ENCODE measurements at regions not wholly inside any gene's neighbourhood (a gene's known extent, or its start where the extent isn't known, plus 50 kb on each side); places are given as distances from the start of the nearest gene placed in this dataset.

DNA sequence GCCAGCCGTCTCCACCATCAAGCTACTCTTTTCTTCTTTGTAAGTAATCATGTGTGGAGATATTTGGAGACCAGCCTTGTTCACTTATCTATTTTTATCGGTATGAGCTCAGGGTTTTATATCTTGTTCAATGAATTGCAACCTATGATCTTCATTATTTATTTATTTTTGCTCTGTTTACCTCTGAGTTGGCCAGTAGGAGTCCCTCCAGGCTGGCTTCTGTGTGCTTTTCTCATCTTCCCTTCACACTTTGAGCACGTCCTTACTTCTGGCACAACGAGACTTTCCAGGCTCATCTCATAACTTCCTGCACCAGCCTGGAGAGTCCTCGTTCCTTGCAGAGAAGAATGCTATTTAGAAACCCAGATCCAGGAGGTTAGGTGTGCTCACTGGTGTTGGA is 375.8 kb upstream of the PODXL start:
- Histone ChIP-seq H3K27ac (ENCODE audit: low read depth, low read length) (no peak overlapping the region), H3K4me3 (ENCODE audit: insufficient read depth, low read depth, low read length) (no peak overlapping the region), H3K9me3 (ENCODE audit: insufficient read depth, low read depth, low read length) (no peaks in the 10 kb centered on the region), H3K4me2 (ENCODE audit: low read length) (no peak overlapping the region), H3K9ac (ENCODE audit: low read length) (no peak overlapping the region), H3K36me3 (ENCODE audit: insufficient read depth, low read length) (no peaks in the 10 kb centered on the region), H4K20me1 (ENCODE audit: insufficient read depth, low read length) (no peaks in the 10 kb centered on the region), H3K4me1 (ENCODE audit: insufficient read depth, low read length) (no peaks in the 10 kb centered on the region), H3K79me2 (ENCODE audit: insufficient read depth, low read length) (no peaks in the 10 kb centered on the region), H2AFZ (ENCODE audit: low read depth, low read length) (no peak overlapping the region), H3K27me3 (ENCODE audit: insufficient read depth, low read length) (no peaks in the 10 kb centered on the region)
- FAIRE-seq (no peak), DNase-seq (ENCODE audit: low read depth) (no peak)
- no peak overlapping the region for H3K27ac Mint-ChIP-seq (ENCODE audit: unreplicated experiment)
- peaks cover 4% of the 10 kb centered on the region for H3K9me3 Mint-ChIP-seq (ENCODE audit: unreplicated experiment)
- no peaks in the 10 kb centered on the region for H3K4me1 Mint-ChIP-seq (ENCODE audit: low read depth, unreplicated experiment)
- H3K4me3 Mint-ChIP-seq (ENCODE audit: unreplicated experiment) = no peak overlapping the region
- TF ChIP-seq EZH2 (IDR thresholded peaks at IDR 0.05; ENCODE audit: insufficient read depth, low read length) = no peak
- no peak for TF ChIP-seq CTCF (IDR thresholded peaks at IDR 0.05; ENCODE audit: insufficient read depth, low read depth, low read length)
- no peaks in the 10 kb centered on the region for H3K36me3 Mint-ChIP-seq (ENCODE audit: low read depth, unreplicated experiment)
- peaks cover 52% of the 10 kb centered on the region for H3K27me3 Mint-ChIP-seq (ENCODE audit: low read depth, unreplicated experiment)

- Histone ChIP-seq H3K9ac (ENCODE audit: low read length) (no peak overlapping the region), H3K9me3 (ENCODE audit: insufficient read depth, low read depth, low read length) (no peaks in the 10 kb centered on the region), H3K27me3 (ENCODE audit: insufficient read depth, low read length) (no peaks in the 10 kb centered on the region), H3K4me1 (ENCODE audit: insufficient read depth, low read length) (no peaks in the 10 kb centered on the region), H4K20me1 (ENCODE audit: insufficient read depth, low read length) (no peaks in the 10 kb centered on the region), H3K36me3 (ENCODE audit: insufficient read depth, low read length) (no peaks in the 10 kb centered on the region), H3K79me2 (ENCODE audit: insufficient read depth, low read length) (no peaks in the 10 kb centered on the region), H3K27ac (ENCODE audit: low read depth, low read length) (no peak overlapping the region), H3K4me2 (ENCODE audit: low read length) (no peak overlapping the region), H3K4me3 (ENCODE audit: insufficient read depth, low read depth, low read length) (no peak overlapping the region), H2AFZ (ENCODE audit: low read depth, low read length) (no peak overlapping the region)
- FAIRE-seq = no peak
- no peaks in the 10 kb centered on the region for H3K4me1 Mint-ChIP-seq (ENCODE audit: low read depth, unreplicated experiment)
- H3K4me3 Mint-ChIP-seq (ENCODE audit: unreplicated experiment) = no peak overlapping the region
- H3K9me3 Mint-ChIP-seq (ENCODE audit: unreplicated experiment) = peaks cover 5% of the 10 kb centered on the region
- TF ChIP-seq EZH2 (IDR thresholded peaks at IDR 0.05; ENCODE audit: insufficient read depth, low read length) = no peak
- no peak for TF ChIP-seq CTCF (IDR thresholded peaks at IDR 0.05; ENCODE audit: insufficient read depth, low read depth, low read length)
- no peaks in the 10 kb centered on the region for H3K36me3 Mint-ChIP-seq (ENCODE audit: low read depth, unreplicated experiment)
- DNase-seq (ENCODE audit: low read depth) = peak; percentile 59
- H3K27me3 Mint-ChIP-seq (ENCODE audit: low read depth, unreplicated experiment) = peaks cover 52% of the 10 kb centered on the region
- H3K27ac Mint-ChIP-seq (ENCODE audit: unreplicated experiment) = no peak overlapping the region
Observed at GRCh38 chr7:131931370-131931769, 374.9 kb upstream of the PODXL start.

DNA sequence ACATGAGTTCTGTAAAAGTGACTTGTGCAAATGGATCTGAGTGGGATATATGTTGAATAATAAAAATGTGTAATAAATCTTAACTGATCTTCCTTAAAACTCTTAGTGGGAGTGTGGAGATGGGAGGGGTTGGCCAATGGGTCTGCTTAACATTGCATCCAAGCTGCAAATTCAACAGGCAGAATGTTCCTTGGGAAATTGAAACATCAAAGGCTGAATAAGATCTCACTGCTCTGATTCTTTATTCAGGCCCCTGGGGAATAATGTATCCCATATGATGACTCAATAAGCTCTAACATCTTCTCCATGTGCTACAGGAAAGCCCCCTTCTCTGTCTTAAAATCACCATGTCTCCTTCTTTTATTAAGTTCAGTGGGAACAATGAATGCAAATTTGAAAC is 373.2 kb upstream of the PODXL start:
- H3K9me3 Mint-ChIP-seq (ENCODE audit: unreplicated experiment) = peaks cover 5% of the 10 kb centered on the region
- no peak for FAIRE-seq

More for the DNA sequence above, 373.2 kb upstream of the PODXL start:
- H3K79me2 ChIP-seq (ENCODE audit: insufficient read depth, low read length) = no peaks in the 10 kb centered on the region
- no peak overlapping the region for H3K9ac ChIP-seq (ENCODE audit: low read length)
- H4K20me1 ChIP-seq (ENCODE audit: insufficient read depth, low read length) = no peaks in the 10 kb centered on the region
- Mint-ChIP-seq H3K27ac (ENCODE audit: unreplicated experiment) (no peak overlapping the region), H3K27me3 (ENCODE audit: low read depth, unreplicated experiment) (peaks cover 41% of the 10 kb centered on the region), H3K36me3 (ENCODE audit: low read depth, unreplicated experiment) (no peaks in the 10 kb centered on the region), H3K4me3 (ENCODE audit: unreplicated experiment) (no peak overlapping the region), H3K4me1 (ENCODE audit: low read depth, unreplicated experiment) (no peaks in the 10 kb centered on the region)
- TF ChIP-seq EZH2 (IDR thresholded peaks at IDR 0.05; ENCODE audit: insufficient read depth, low read length) = no peak
- no peak for TF ChIP-seq CTCF (IDR thresholded peaks at IDR 0.05; ENCODE audit: insufficient read depth, low read depth, low read length)
- no peak overlapping the region for H3K4me2 ChIP-seq (ENCODE audit: low read length)
- no peaks in the 10 kb centered on the region for H3K4me1 ChIP-seq (ENCODE audit: insufficient read depth, low read length)
- H3K36me3 ChIP-seq (ENCODE audit: insufficient read depth, low read length) = no peaks in the 10 kb centered on the region
- H3K27me3 ChIP-seq (ENCODE audit: insufficient read depth, low read length) = no peaks in the 10 kb centered on the region
- DNase-seq (ENCODE audit: low read depth) = no peak
- no peaks in the 10 kb centered on the region for H3K9me3 ChIP-seq (ENCODE audit: insufficient read depth, low read depth, low read length)
- H3K4me3 ChIP-seq (ENCODE audit: insufficient read depth, low read depth, low read length) = no peak overlapping the region
- H2AFZ ChIP-seq (ENCODE audit: low read depth, low read length) = no peak overlapping the region
- no peak overlapping the region for H3K27ac ChIP-seq (ENCODE audit: low read depth, low read length)

Measured in astrocyte (in vitro differentiated cells and primary cell).